H1 (cell line): ENCODE measurements at regions not wholly inside any gene's neighbourhood (a gene's known extent, or its start where the extent isn't known, plus 50 kb on each side); places are given as distances from the start of the nearest gene placed in this dataset.

Source experiments
- RNF2 ChIP-seq: fragments of 200-900, 300-1000 bp; sonication (generic); IDR thresholded peaks from 2 replicates; pipeline ENCODE4 v1.7.1; 2016; ENCODE audit warnings: borderline replicate concordance, low read depth, mild to moderate bottlenecking, antibody characterized with exemption, low read length; ENCODE audit not compliant: poor library complexity, severe bottlenecking; ENCODE audit errors: missing control alignments
- TAF1 ChIP-seq: IDR thresholded peaks from 2 replicates; pipeline ENCODE4 v1.6.1; 2011; ENCODE audit warnings: mild to moderate bottlenecking, low read depth, low read length
- TAF7 ChIP-seq: optimal IDR thresholded peaks from 2 replicates; pipeline ENCODE3; 2011; ENCODE audit warnings: low read depth, mild to moderate bottlenecking, inconsistent platforms, low read length, moderate library complexity, borderline replicate concordance
- TF ChIP-seq, protein P1 (sequence below): fragments of 300-600 bp; sonication (generic); IDR thresholded peaks from 2 replicates; pipeline ENCODE4 v1.7.1; 2012; ENCODE audit warnings: low read length, moderate library complexity, mild to moderate bottlenecking, inconsistent platforms; ENCODE audit not compliant: insufficient replicate concordance

DNA sequence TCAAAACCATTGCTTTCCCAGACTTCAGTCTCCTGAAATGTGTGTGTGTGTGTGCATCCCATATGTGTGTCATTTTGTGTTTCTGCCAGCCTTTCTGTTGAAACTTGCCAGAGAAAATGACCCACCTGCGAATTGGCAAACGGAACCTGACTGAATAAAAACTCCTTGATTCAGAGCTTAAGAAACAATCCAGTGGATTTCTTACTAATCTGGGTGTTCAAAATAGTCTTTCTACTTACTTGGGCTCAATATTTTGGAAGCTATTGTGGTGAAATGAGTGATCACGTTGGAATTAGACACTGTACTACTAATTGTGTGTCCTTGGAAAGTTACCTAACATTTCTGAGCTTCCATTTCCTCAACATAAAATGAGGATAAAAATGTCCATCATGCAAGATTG, 138.9 kb upstream of the ERG start (continued):
- TF ChIP-seq RNF2 (no peak), TAF1 (no peak), TAF7 (no peak)
- TF ChIP-seq, protein P1, sequence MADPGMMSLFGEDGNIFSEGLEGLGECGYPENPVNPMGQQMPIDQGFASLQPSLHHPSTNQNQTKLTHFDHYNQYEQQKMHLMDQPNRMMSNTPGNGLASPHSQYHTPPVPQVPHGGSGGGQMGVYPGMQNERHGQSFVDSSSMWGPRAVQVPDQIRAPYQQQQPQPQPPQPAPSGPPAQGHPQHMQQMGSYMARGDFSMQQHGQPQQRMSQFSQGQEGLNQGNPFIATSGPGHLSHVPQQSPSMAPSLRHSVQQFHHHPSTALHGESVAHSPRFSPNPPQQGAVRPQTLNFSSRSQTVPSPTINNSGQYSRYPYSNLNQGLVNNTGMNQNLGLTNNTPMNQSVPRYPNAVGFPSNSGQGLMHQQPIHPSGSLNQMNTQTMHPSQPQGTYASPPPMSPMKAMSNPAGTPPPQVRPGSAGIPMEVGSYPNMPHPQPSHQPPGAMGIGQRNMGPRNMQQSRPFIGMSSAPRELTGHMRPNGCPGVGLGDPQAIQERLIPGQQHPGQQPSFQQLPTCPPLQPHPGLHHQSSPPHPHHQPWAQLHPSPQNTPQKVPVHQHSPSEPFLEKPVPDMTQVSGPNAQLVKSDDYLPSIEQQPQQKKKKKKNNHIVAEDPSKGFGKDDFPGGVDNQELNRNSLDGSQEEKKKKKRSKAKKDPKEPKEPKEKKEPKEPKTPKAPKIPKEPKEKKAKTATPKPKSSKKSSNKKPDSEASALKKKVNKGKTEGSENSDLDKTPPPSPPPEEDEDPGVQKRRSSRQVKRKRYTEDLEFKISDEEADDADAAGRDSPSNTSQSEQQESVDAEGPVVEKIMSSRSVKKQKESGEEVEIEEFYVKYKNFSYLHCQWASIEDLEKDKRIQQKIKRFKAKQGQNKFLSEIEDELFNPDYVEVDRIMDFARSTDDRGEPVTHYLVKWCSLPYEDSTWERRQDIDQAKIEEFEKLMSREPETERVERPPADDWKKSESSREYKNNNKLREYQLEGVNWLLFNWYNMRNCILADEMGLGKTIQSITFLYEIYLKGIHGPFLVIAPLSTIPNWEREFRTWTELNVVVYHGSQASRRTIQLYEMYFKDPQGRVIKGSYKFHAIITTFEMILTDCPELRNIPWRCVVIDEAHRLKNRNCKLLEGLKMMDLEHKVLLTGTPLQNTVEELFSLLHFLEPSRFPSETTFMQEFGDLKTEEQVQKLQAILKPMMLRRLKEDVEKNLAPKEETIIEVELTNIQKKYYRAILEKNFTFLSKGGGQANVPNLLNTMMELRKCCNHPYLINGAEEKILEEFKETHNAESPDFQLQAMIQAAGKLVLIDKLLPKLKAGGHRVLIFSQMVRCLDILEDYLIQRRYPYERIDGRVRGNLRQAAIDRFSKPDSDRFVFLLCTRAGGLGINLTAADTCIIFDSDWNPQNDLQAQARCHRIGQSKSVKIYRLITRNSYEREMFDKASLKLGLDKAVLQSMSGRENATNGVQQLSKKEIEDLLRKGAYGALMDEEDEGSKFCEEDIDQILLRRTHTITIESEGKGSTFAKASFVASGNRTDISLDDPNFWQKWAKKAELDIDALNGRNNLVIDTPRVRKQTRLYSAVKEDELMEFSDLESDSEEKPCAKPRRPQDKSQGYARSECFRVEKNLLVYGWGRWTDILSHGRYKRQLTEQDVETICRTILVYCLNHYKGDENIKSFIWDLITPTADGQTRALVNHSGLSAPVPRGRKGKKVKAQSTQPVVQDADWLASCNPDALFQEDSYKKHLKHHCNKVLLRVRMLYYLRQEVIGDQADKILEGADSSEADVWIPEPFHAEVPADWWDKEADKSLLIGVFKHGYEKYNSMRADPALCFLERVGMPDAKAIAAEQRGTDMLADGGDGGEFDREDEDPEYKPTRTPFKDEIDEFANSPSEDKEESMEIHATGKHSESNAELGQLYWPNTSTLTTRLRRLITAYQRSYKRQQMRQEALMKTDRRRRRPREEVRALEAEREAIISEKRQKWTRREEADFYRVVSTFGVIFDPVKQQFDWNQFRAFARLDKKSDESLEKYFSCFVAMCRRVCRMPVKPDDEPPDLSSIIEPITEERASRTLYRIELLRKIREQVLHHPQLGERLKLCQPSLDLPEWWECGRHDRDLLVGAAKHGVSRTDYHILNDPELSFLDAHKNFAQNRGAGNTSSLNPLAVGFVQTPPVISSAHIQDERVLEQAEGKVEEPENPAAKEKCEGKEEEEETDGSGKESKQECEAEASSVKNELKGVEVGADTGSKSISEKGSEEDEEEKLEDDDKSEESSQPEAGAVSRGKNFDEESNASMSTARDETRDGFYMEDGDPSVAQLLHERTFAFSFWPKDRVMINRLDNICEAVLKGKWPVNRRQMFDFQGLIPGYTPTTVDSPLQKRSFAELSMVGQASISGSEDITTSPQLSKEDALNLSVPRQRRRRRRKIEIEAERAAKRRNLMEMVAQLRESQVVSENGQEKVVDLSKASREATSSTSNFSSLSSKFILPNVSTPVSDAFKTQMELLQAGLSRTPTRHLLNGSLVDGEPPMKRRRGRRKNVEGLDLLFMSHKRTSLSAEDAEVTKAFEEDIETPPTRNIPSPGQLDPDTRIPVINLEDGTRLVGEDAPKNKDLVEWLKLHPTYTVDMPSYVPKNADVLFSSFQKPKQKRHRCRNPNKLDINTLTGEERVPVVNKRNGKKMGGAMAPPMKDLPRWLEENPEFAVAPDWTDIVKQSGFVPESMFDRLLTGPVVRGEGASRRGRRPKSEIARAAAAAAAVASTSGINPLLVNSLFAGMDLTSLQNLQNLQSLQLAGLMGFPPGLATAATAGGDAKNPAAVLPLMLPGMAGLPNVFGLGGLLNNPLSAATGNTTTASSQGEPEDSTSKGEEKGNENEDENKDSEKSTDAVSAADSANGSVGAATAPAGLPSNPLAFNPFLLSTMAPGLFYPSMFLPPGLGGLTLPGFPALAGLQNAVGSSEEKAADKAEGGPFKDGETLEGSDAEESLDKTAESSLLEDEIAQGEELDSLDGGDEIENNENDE, result no peak
